CD4-positive, alpha-beta T cell (primary cell): ENCODE measurements at regions not wholly inside any gene's neighbourhood (a gene's known extent, or its start where the extent isn't known, plus 50 kb on each side); places are given as distances from the start of the nearest gene placed in this dataset.

ENCODE experiments used
- ATAC-seq: fragments of 200-7000 bp; cut with Tn5 transposase; one replicate; pipeline ENCODE4 v1.10.0; 2022; ENCODE audit warnings: mild to moderate bottlenecking; ENCODE audit not compliant: poor library complexity
- CTCF ChIA-PET: fragments of 350-600 bp; sonication (Branson Sonifier 250); formaldehyde crosslinking; loops from one replicate; lab custom pipeline; 2021; ENCODE audit warnings: antibody characterized with exemption, inconsistent platforms; lab: Charles Lee
- POLR2A ChIA-PET: fragments of 350-600 bp; sonication (Branson Sonifier 250); formaldehyde crosslinking; loops from one replicate; lab custom pipeline; 2021; ENCODE audit warnings: antibody characterized with exemption, inconsistent platforms; lab: Charles Lee
- DNase-seq, 14 experiments: peaks; one replicate each; pipeline ENCODE4 v3.0.0-alpha.2; 2013 to 2020; ENCODE audit warnings: mixed read lengths in 2 of 14
- H3K27ac ChIP-seq, 2 donors: one replicate each; pipeline versions ENCODE4 v1.5.1 to v1.7.0; 2013; ENCODE audit warnings: low read length in 2 of 2, low read depth in 1 of 2, mild to moderate bottlenecking in 1 of 2
- H3K27me3 ChIP-seq, 2 experiments: 1 replicate in 1 of 2; 2 replicates in 1 of 2; pipeline versions ENCODE4 v1.6.1 to v1.7.0; 2013; ENCODE audit warnings: low read length in 2 of 2, control low read depth in 1 of 2, mild to moderate bottlenecking in 1 of 2, moderate library complexity in 1 of 2; ENCODE audit not compliant: insufficient read depth in 2 of 2, control insufficient read depth in 1 of 2
- H3K36me3 ChIP-seq: one replicate; pipeline ENCODE4 v1.6.1; 2013; ENCODE audit warnings: low read length, control low read depth; ENCODE audit not compliant: insufficient read depth
- H3K4me1 ChIP-seq: one replicate; pipeline ENCODE4 v1.6.1; 2013; ENCODE audit warnings: low read length, control low read depth; ENCODE audit not compliant: insufficient read depth
- H3K4me3 ChIP-seq: one replicate; pipeline ENCODE4 v1.5.1; 2013; ENCODE audit warnings: mild to moderate bottlenecking, low read length, moderate library complexity
- H3K9me3 ChIP-seq, 2 experiments: 1 replicate in 1 of 2; 2 replicates in 1 of 2; pipeline versions ENCODE4 v1.6.1 to v1.7.0; 2013; ENCODE audit warnings: low read length in 2 of 2, mild to moderate bottlenecking in 2 of 2, control low read depth in 1 of 2, moderate library complexity in 1 of 2; ENCODE audit not compliant: control insufficient read depth in 1 of 2, insufficient read depth in 1 of 2
- H3K27ac Mint-ChIP-seq: one replicate; pipeline ENCODE4 v1.8.0; 2020; ENCODE audit warnings: mixed read lengths
- H3K27me3 Mint-ChIP-seq: one replicate; pipeline ENCODE4 v1.8.0; 2021; ENCODE audit warnings: mixed read lengths
- H3K36me3 Mint-ChIP-seq: one replicate; pipeline ENCODE4 v1.8.0; 2021; ENCODE audit warnings: low read depth, mixed read lengths
- H3K4me1 Mint-ChIP-seq: one replicate; pipeline ENCODE4 v1.8.0; 2021; ENCODE audit warnings: low read depth, mixed read lengths
- H3K4me3 Mint-ChIP-seq: one replicate; pipeline ENCODE4 v1.8.0; 2020; ENCODE audit warnings: mild to moderate bottlenecking, mixed read lengths
- H3K9me3 Mint-ChIP-seq: one replicate; pipeline ENCODE4 v1.8.0; 2020; ENCODE audit warnings: mixed read lengths
- intact Hi-C, 2 experiments: fragments of 100-400 bp; cut with DNase I in 1 of 2; cut with micrococcal nuclease in 1 of 2; formaldehyde crosslinking; loops; one replicate each; pipeline versions ENCODE4 v1.15.1 to v1.9.0; 2023 to 2025; cut with DNase I, micrococcal nuclease
- TF ChIP-seq, protein P1 (sequence below): fragments of 200-600 bp; IDR thresholded peaks from one replicate; pipeline ENCODE4 v1.8.0; 2022; ENCODE audit warnings: antibody characterized with exemption, mild to moderate bottlenecking

- DNase-seq (no peak), ATAC-seq (no peak)
- peaks cover 2% of the 10 kb centered on the region for H3K9me3 Mint-ChIP-seq
- Histone ChIP-seq H3K27ac (no peak overlapping the region), H3K36me3 (no peaks in the 10 kb centered on the region), H3K4me3 (no peak overlapping the region), H3K4me1 (no peaks in the 10 kb centered on the region), H3K27me3 (no peaks in the 10 kb centered on the region), H3K9me3 (no peaks in the 10 kb centered on the region)
- TF ChIP-seq, protein P1, sequence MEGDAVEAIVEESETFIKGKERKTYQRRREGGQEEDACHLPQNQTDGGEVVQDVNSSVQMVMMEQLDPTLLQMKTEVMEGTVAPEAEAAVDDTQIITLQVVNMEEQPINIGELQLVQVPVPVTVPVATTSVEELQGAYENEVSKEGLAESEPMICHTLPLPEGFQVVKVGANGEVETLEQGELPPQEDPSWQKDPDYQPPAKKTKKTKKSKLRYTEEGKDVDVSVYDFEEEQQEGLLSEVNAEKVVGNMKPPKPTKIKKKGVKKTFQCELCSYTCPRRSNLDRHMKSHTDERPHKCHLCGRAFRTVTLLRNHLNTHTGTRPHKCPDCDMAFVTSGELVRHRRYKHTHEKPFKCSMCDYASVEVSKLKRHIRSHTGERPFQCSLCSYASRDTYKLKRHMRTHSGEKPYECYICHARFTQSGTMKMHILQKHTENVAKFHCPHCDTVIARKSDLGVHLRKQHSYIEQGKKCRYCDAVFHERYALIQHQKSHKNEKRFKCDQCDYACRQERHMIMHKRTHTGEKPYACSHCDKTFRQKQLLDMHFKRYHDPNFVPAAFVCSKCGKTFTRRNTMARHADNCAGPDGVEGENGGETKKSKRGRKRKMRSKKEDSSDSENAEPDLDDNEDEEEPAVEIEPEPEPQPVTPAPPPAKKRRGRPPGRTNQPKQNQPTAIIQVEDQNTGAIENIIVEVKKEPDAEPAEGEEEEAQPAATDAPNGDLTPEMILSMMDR: no peak
- H3K36me3 Mint-ChIP-seq: no peaks in the 10 kb centered on the region
- ChIA-PET CTCF (no interaction called here), POLR2A (no interaction called here)
- intact Hi-C loops: no loop called here
- H3K4me1 Mint-ChIP-seq: no peaks in the 10 kb centered on the region
- no peak overlapping the region for H3K4me3 Mint-ChIP-seq
- no peaks in the 10 kb centered on the region for H3K27me3 Mint-ChIP-seq
- H3K27ac Mint-ChIP-seq: no peak overlapping the region
Observed at GRCh38 chr21:16363100-16363499, 633.3 kb downstream of the USP25 start.

- no peak overlapping the region for H3K4me3 ChIP-seq
- CTCF ChIA-PET: no interaction called here
- peaks cover 2% of the 10 kb centered on the region for H3K9me3 Mint-ChIP-seq
- no peak overlapping the region for H3K27ac Mint-ChIP-seq
- intact Hi-C loops: no loop called here
- no peaks in the 10 kb centered on the region for H3K36me3 ChIP-seq
- no peak for ATAC-seq
- no peak overlapping the region for H3K4me3 Mint-ChIP-seq
- H3K27me3 ChIP-seq: no peaks in the 10 kb centered on the region
- no peak for DNase-seq
- H3K4me1 ChIP-seq: no peaks in the 10 kb centered on the region
- no peaks in the 10 kb centered on the region for H3K9me3 ChIP-seq
- no peaks in the 10 kb centered on the region for H3K27me3 Mint-ChIP-seq
- no peaks in the 10 kb centered on the region for H3K4me1 Mint-ChIP-seq
- TF ChIP-seq, protein P1: no peak
- POLR2A ChIA-PET: no interaction called here
- H3K36me3 Mint-ChIP-seq: no peaks in the 10 kb centered on the region
- H3K27ac ChIP-seq: no peak overlapping the region
Observed at GRCh38 chr21:16363518-16363917, 633.7 kb downstream of the USP25 start.

- H3K4me1 ChIP-seq: no peaks in the 10 kb centered on the region
- intact Hi-C loops: no loop called here
- TF ChIP-seq, protein P1: no peak
- Mint-ChIP-seq H3K27me3 (no peaks in the 10 kb centered on the region), H3K9me3 (no peaks in the 10 kb centered on the region), H3K27ac (no peak overlapping the region), H3K4me1 (no peaks in the 10 kb centered on the region), H3K4me3 (no peak overlapping the region), H3K36me3 (no peaks in the 10 kb centered on the region)
- H3K36me3 ChIP-seq: no peaks in the 10 kb centered on the region
- no peak for ATAC-seq
- no peak for DNase-seq
- CTCF ChIA-PET: no interaction called here
- H3K27ac ChIP-seq: no peak overlapping the region
- no peak overlapping the region for H3K4me3 ChIP-seq
- POLR2A ChIA-PET: no interaction called here
- H3K9me3 ChIP-seq: no peaks in the 10 kb centered on the region
- H3K27me3 ChIP-seq: no peaks in the 10 kb centered on the region
Observed at GRCh38 chr21:16366207-16366606, 636.4 kb downstream of the USP25 start.
